ENCODE measurements at regions not wholly inside any gene's neighbourhood (a gene's known extent, or its start where the extent isn't known, plus 50 kb on each side); places are given as distances from the start of the nearest gene placed in this dataset.

DNA sequence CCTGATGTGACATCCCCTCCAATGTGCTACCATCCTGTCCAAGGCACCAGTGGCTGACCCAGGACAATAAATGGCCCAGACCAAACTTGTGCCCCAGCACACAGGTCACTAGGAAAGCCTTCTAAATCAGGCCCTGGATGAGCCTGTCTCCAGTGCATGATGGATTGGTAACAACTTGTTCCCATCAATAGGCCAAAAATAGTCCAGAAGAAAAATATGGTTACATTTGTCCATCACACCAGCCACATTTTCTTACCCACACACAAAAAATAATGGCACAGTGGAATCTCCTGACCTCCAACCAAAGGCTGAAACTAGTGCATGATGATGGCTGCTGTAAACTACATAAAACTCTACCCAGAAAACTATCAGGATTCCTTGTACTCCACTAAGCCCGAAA, 228.4 kb downstream of the SPTSSA start:
- Histone ChIP-seq H3K36me3 (ENCODE audit: control insufficient read depth in 2 of 2, extremely low read depth in 1 of 2, insufficient read depth in 2 of 2, low read length in 2 of 2) (no peaks in the 10 kb centered on the region), H3K9me3 (ENCODE audit: control insufficient read depth, low read depth, low read length) (no peaks in the 10 kb centered on the region), H3K9me1 (ENCODE audit: control insufficient read depth, extremely low read depth, insufficient read depth, low read length) (no peaks in the 10 kb centered on the region), H3K4me3 (ENCODE audit: control insufficient read depth in 2 of 3, extremely low read depth in 1 of 3, insufficient read depth in 2 of 3, low read depth in 1 of 3, low read length in 3 of 3) (no peak overlapping the region), H3K4me1 (ENCODE audit: control insufficient read depth, extremely low read depth, insufficient read depth, low read length) (no peaks in the 10 kb centered on the region), H4K20me1 (ENCODE audit: control insufficient read depth, extremely low read depth, insufficient read depth, low read length) (no peaks in the 10 kb centered on the region), H3K27ac (ENCODE audit: control insufficient read depth, insufficient read depth, low read length) (no peak overlapping the region), H3K4me2 (ENCODE audit: control insufficient read depth, extremely low read depth, insufficient read depth, low read depth, low read length) (no peak overlapping the region), H2AFZ (ENCODE audit: control insufficient read depth, low read length) (no peak overlapping the region), H3K79me2 (ENCODE audit: control insufficient read depth, insufficient read depth, low read length) (no peaks in the 10 kb centered on the region), H3K27me3 (ENCODE audit: control insufficient read depth, extremely low read depth, insufficient read depth, low read length) (no peaks in the 10 kb centered on the region), H3K9ac (ENCODE audit: control insufficient read depth, extremely low read depth, insufficient read depth, low read length) (no peak overlapping the region)
- FAIRE-seq (no peak), DNase-seq (ENCODE audit: low read depth, low spot score) (no peak)
- dilution Hi-C loops (cut with MboI; ENCODE audit: extremely low pct_ligation_motif_present, low sequenced_read_pairs), result no loop called here
- TF ChIP-seq EZH2 (IDR thresholded peaks at IDR 0.05; ENCODE audit: low read length), result no peak
- TF ChIP-seq, protein P1, sequence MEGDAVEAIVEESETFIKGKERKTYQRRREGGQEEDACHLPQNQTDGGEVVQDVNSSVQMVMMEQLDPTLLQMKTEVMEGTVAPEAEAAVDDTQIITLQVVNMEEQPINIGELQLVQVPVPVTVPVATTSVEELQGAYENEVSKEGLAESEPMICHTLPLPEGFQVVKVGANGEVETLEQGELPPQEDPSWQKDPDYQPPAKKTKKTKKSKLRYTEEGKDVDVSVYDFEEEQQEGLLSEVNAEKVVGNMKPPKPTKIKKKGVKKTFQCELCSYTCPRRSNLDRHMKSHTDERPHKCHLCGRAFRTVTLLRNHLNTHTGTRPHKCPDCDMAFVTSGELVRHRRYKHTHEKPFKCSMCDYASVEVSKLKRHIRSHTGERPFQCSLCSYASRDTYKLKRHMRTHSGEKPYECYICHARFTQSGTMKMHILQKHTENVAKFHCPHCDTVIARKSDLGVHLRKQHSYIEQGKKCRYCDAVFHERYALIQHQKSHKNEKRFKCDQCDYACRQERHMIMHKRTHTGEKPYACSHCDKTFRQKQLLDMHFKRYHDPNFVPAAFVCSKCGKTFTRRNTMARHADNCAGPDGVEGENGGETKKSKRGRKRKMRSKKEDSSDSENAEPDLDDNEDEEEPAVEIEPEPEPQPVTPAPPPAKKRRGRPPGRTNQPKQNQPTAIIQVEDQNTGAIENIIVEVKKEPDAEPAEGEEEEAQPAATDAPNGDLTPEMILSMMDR (optimal IDR thresholded peaks at IDR 0.05 in 1 of 3, IDR thresholded peaks at IDR 0.05 in 1 of 3, conservative IDR thresholded peaks at IDR 0.05 in 1 of 3; ENCODE audit: extremely low read depth in 1 of 3, insufficient read depth in 2 of 3, low read length in 3 of 3), result no peak

DNA sequence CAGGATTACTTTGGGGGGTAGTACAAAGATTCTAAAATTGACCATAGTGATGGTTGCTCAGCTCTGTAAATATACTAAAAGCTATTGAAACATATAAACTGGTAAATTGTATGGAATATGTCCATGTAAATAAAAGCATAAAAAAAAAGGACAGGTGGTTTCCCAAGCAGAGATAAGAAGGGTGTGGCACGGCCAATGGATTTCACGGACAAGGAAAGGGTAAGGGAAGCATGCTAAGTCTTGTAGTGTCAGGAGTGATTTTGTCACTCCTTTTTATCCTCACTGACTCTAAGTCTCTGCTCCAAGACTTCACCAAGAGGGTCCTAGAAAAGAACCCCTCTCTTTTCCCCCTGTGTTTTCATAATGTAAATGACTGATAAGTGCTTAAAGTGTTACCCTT, 229.2 kb downstream of the SPTSSA start:
- H3K27ac ChIP-seq (ENCODE audit: control insufficient read depth, insufficient read depth, low read length), result no peak overlapping the region

DNA sequence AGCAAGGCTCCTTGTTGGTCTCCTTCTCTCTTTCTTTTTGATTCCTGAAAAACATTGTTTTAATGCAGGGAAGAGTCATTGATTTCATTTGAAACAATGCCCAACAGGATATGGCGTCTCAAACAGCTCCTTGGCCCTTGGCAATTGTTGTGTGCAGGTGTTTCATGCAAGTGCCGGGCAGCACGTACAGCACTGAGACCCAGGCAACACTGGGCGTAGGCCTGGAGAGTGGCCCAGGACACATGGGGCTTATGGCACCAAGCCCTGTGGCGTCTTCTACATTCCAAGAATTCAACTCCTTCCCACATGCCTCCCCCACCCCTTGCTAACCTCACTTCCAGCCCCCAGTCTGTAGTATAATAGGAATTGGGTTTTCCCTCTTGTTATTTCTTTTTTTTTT, 230.4 kb downstream of the SPTSSA start:
- no peaks in the 10 kb centered on the region for H3K79me2 ChIP-seq (ENCODE audit: control insufficient read depth, insufficient read depth, low read length)
- FAIRE-seq (no peak), DNase-seq (ENCODE audit: low read depth, low spot score) (no peak)
- no peaks in the 10 kb centered on the region for H4K20me1 ChIP-seq (ENCODE audit: control insufficient read depth, extremely low read depth, insufficient read depth, low read length)
- H3K9me3 ChIP-seq (ENCODE audit: control insufficient read depth, low read depth, low read length), result no peaks in the 10 kb centered on the region
- no peak for TF ChIP-seq EZH2 (IDR thresholded peaks at IDR 0.05; ENCODE audit: low read length)
- TF ChIP-seq, protein P1 (optimal IDR thresholded peaks at IDR 0.05 in 1 of 3, IDR thresholded peaks at IDR 0.05 in 1 of 3, conservative IDR thresholded peaks at IDR 0.05 in 1 of 3; ENCODE audit: extremely low read depth in 1 of 3, insufficient read depth in 2 of 3, low read length in 3 of 3), result no peak
- no peak overlapping the region for H3K4me3 ChIP-seq (ENCODE audit: control insufficient read depth in 2 of 3, extremely low read depth in 1 of 3, insufficient read depth in 2 of 3, low read depth in 1 of 3, low read length in 3 of 3)
- peaks cover 4% of the 10 kb centered on the region for H3K4me1 ChIP-seq (ENCODE audit: control insufficient read depth, extremely low read depth, insufficient read depth, low read length)
- no peaks in the 10 kb centered on the region for H3K9me1 ChIP-seq (ENCODE audit: control insufficient read depth, extremely low read depth, insufficient read depth, low read length)
- no peak overlapping the region for H2AFZ ChIP-seq (ENCODE audit: control insufficient read depth, low read length)
- dilution Hi-C loops (cut with MboI; ENCODE audit: extremely low pct_ligation_motif_present, low sequenced_read_pairs), result no loop called here
- H3K9ac ChIP-seq (ENCODE audit: control insufficient read depth, extremely low read depth, insufficient read depth, low read length), result no peak overlapping the region
- H3K36me3 ChIP-seq (ENCODE audit: control insufficient read depth in 2 of 2, extremely low read depth in 1 of 2, insufficient read depth in 2 of 2, low read length in 2 of 2), result no peaks in the 10 kb centered on the region
- no peak overlapping the region for H3K4me2 ChIP-seq (ENCODE audit: control insufficient read depth, extremely low read depth, insufficient read depth, low read depth, low read length)
- H3K27ac ChIP-seq (ENCODE audit: control insufficient read depth, insufficient read depth, low read length), result no peak overlapping the region
- no peaks in the 10 kb centered on the region for H3K27me3 ChIP-seq (ENCODE audit: control insufficient read depth, extremely low read depth, insufficient read depth, low read length)

More for the DNA sequence above, 229.2 kb downstream of the SPTSSA start:
- no peak for DNase-seq (ENCODE audit: low read depth, low spot score)
- no peaks in the 10 kb centered on the region for H3K27me3 ChIP-seq (ENCODE audit: control insufficient read depth, extremely low read depth, insufficient read depth, low read length)
- FAIRE-seq, result peak; percentile 53
- dilution Hi-C loops (cut with MboI; ENCODE audit: extremely low pct_ligation_motif_present, low sequenced_read_pairs), result no loop called here
- peaks cover 2% of the 10 kb centered on the region for H3K4me1 ChIP-seq (ENCODE audit: control insufficient read depth, extremely low read depth, insufficient read depth, low read length)
- H3K4me3 ChIP-seq (ENCODE audit: control insufficient read depth in 2 of 3, extremely low read depth in 1 of 3, insufficient read depth in 2 of 3, low read depth in 1 of 3, low read length in 3 of 3), result no peak overlapping the region
- H3K36me3 ChIP-seq (ENCODE audit: control insufficient read depth in 2 of 2, extremely low read depth in 1 of 2, insufficient read depth in 2 of 2, low read length in 2 of 2), result no peaks in the 10 kb centered on the region
- no peaks in the 10 kb centered on the region for H3K9me1 ChIP-seq (ENCODE audit: control insufficient read depth, extremely low read depth, insufficient read depth, low read length)
- no peak overlapping the region for H3K4me2 ChIP-seq (ENCODE audit: control insufficient read depth, extremely low read depth, insufficient read depth, low read depth, low read length)
- no peaks in the 10 kb centered on the region for H3K9me3 ChIP-seq (ENCODE audit: control insufficient read depth, low read depth, low read length)
- TF ChIP-seq EZH2 (IDR thresholded peaks at IDR 0.05; ENCODE audit: low read length), result no peak
- H4K20me1 ChIP-seq (ENCODE audit: control insufficient read depth, extremely low read depth, insufficient read depth, low read length), result no peaks in the 10 kb centered on the region
- no peak overlapping the region for H2AFZ ChIP-seq (ENCODE audit: control insufficient read depth, low read length)
- no peaks in the 10 kb centered on the region for H3K79me2 ChIP-seq (ENCODE audit: control insufficient read depth, insufficient read depth, low read length)
- H3K9ac ChIP-seq (ENCODE audit: control insufficient read depth, extremely low read depth, insufficient read depth, low read length), result no peak overlapping the region

All from keratinocyte (primary cell).